Epithelial cell of proximal tubule (primary cell): ENCODE measurements at regions not wholly inside any gene's neighbourhood (a gene's known extent, or its start where the extent isn't known, plus 50 kb on each side); places are given as distances from the start of the nearest gene placed in this dataset.

Experiments
- DNase-seq: peaks from one replicate; pipeline ENCODE4 v3.0.0-alpha.2; 2011; ENCODE audit warnings: low read depth
- H3K4me3 ChIP-seq: 2 replicates; pipeline ENCODE4 v1.5.1; 2011; ENCODE audit warnings: low read depth, mild to moderate bottlenecking, low read length
- CTCF ChIP-seq: conservative IDR thresholded peaks from 2 replicates; pipeline ENCODE4 v1.5.1; 2012; ENCODE audit warnings: low read depth, mild to moderate bottlenecking, low read length

DNA sequence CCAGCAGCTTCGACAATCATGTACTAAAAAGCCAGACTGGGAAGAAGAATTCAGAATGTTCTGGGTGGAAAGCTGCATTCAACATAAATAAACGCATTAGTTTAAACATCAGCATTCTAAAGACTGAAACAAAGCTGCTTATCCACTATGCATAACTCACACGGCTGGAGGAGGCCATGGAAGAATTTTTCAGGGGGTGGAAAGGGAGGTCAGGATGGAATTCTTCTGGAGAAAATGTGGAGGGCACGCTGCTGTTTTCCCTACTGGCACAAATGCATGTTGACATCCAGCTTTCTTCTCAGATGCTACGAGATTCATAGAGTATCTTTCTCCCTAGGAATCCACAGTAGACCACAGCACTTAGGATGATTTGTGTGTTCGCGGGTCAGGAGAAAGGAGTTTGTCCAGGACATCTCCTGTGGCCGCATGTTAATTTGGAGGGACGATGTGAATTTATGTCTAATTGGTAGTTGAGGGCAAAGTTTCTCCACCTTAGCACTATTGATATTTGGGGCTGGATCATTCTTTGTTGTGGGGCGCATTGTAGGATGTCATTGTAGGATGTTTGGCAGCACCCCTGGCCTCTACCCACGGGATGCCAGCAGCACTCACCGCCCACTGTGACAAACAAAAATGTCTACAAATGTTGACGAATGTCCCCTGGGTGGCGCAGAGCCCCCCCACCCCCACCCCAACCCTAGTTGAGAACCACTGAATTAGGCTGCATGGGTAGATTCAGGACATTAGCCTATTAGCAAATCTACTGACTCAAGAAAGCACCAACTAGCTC, 86.5 kb upstream of the KAZN start:
- no peak overlapping the region for H3K4me3 ChIP-seq
- TF ChIP-seq CTCF = no peak
- DNase-seq = no peak

- no peak overlapping the region for H3K4me3 ChIP-seq
- DNase-seq = no peak
- TF ChIP-seq CTCF = no peak
Observed at GRCh38 chr1:14513111-14513510, 85.4 kb upstream of the KAZN start.

- no peak overlapping the region for H3K4me3 ChIP-seq
- no peak for TF ChIP-seq CTCF
- no peak for DNase-seq
Observed at GRCh38 chr1:14514739-14515138, 83.7 kb upstream of the KAZN start.

DNA sequence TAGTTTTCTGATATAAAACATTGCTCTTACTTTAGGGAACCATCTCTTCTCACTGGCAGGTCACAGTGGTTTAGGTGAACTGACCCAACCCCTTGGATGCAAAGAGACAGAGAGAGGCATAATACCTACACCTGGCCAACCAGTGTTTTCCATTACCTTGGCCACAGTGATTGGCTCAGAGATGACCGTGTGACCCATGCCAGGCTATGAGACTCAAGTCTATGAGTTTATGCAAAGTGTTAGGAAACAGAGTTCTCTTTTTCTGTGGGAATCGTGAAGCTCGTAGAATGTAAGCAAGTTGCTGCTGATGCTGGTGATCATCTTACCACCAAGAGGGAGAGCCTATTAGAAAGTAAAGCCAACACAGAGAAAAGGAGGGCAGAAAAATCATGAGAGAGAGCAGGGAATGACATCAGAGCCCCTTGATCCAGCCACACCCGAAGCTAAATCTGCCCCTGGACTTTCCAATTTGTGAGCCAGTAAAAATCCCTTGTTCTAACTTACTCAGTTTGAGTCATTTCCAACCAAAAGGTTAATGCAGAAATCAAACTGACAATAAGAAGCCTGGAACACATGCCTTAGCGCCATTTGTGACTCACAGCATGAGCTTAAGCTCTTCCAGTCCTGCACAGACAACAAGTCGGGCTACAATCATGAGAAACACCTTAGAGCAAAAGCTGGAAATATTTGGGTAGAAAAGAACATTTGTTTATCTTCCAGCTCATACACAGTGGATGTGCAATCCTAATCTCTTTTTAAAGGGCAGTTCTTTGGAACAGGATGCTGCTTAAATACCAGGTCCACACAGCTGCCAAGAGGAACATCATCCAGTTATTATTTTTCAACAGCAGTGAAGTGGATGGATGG, 81.3 kb upstream of the KAZN start:
- H3K4me3 ChIP-seq = no peak overlapping the region

DNA sequence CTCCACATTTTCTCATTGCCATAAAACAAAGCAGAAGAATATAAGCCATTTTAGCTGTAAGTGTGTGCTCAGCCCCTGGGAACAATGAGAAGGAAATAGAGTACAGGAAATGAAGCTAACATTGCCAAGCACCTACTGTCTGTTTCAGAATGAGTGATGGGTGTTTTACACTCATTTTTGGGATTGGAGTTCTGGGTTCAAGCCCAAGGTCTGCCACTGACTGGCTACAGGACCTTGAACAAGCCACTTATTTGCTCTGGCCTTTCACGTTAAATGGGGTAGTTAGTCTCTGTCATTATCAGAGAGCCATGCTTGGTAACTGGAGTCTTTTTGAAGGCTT, 80.7 kb upstream of the KAZN start:
- H3K4me3 ChIP-seq = no peak overlapping the region
- TF ChIP-seq CTCF = no peak
- no peak for DNase-seq

More for the DNA sequence above, 81.3 kb upstream of the KAZN start:
- peak; percentile 72 for DNase-seq
- no peak for TF ChIP-seq CTCF

DNA sequence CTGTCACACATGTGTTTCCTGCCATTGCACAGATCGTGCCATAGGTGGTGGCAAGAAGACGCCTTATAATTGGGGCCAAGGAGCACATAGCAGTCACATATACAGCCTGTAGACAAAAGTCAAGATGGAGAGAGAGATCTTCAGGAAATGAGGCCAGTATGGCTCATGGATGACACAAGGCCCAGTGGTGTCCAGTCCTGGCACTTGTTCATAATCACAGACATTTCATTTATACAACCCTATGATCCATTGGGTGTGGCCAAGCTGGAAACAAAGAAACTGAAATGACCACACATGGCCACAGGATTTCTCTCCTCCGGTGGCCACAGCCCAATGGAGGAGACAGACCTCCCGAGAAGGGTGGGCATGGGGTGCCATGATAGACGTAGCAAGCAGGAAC, 78.5 kb upstream of the KAZN start:
- no peak for DNase-seq
- H3K4me3 ChIP-seq = no peak overlapping the region
- TF ChIP-seq CTCF = no peak
